ENCODE measurements at regions not wholly inside any gene's neighbourhood (a gene's known extent, or its start where the extent isn't known, plus 50 kb on each side); places are given as distances from the start of the nearest gene placed in this dataset.

DNA sequence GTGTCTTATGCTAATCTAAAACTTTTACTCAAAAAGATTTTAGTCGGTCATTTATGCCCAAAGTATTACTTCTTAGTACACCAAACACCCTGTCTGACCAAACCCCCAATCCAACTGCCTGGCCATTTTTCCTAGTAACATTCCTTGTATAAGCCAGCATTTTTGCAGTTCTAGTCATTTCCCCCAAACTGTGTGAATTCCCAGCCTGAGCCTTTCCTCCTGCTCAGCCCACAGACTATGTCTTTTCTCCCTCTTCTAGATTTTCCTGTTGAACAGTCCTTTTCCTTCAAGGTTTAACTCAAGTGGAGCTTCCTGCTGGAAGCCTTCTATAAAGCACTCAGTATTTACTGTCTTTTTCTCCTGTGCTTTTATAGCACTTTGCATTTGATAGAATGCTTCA, 843.8 kb downstream of the USP25 start:
- Histone ChIP-seq H3K9me3 (no peaks in the 10 kb centered on the region), H3K4me3 (replicated peaks in 1 of 3) (no peak overlapping the region), H3K27me3 (no peaks in the 10 kb centered on the region), H3K36me3 (no peaks in the 10 kb centered on the region), H3K4me1 (peaks cover 2 to 3% of the 10 kb centered on the region in 2 donors), H3K27ac (no peak overlapping the region)
- WGBS, 2 donors, result 97 to 100% methylated on average over 1 of the region's 1 CpG
- no peak for DNase-seq
- intact Hi-C loops (cut with DNase I), result no loop called here
- TF ChIP-seq, protein P1, sequence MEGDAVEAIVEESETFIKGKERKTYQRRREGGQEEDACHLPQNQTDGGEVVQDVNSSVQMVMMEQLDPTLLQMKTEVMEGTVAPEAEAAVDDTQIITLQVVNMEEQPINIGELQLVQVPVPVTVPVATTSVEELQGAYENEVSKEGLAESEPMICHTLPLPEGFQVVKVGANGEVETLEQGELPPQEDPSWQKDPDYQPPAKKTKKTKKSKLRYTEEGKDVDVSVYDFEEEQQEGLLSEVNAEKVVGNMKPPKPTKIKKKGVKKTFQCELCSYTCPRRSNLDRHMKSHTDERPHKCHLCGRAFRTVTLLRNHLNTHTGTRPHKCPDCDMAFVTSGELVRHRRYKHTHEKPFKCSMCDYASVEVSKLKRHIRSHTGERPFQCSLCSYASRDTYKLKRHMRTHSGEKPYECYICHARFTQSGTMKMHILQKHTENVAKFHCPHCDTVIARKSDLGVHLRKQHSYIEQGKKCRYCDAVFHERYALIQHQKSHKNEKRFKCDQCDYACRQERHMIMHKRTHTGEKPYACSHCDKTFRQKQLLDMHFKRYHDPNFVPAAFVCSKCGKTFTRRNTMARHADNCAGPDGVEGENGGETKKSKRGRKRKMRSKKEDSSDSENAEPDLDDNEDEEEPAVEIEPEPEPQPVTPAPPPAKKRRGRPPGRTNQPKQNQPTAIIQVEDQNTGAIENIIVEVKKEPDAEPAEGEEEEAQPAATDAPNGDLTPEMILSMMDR (IDR thresholded peaks at IDR 0.05), result no peak
- no peak for TF ChIP-seq POLR2A (IDR thresholded peaks at IDR 0.05)

DNA sequence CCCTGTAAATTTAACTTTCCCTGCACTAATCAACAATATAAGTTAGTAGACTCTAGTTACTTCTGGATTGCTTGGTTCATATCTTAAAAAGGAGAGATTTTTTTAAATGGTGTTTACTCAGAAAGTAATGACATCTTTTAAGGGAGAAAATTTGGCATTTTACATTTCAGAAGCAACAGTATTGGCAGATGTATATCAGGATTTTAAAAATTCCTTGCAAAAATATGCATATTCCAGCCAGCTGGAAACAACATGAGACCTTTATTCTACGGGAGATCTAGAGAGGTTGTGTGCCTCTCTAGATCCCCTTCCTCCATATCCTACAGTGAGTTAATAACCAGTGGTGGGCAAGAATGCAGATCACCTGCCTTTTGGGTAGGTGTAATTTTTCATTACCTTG, 848.2 kb downstream of the USP25 start:
- H3K36me3 ChIP-seq, result no peaks in the 10 kb centered on the region
- no peak overlapping the region for H3K4me3 ChIP-seq (replicated peaks in 1 of 3)
- intact Hi-C loops (cut with DNase I), result no loop called here
- H3K9me3 ChIP-seq, result no peaks in the 10 kb centered on the region
- H3K27me3 ChIP-seq, result no peaks in the 10 kb centered on the region
- peaks cover 23% of the 10 kb centered on the region in 2 donors for H3K4me1 ChIP-seq
- TF ChIP-seq, protein P1 (IDR thresholded peaks at IDR 0.05), result no peak
- TF ChIP-seq POLR2A (IDR thresholded peaks at IDR 0.05), result no peak
- H3K27ac ChIP-seq, result peak overlapping the region in 1 of 3 donors; percentile 67
- no peak for DNase-seq
- 79 to 87% methylated on average over 1 of the region's 1 CpG for WGBS, 2 donors

DNA sequence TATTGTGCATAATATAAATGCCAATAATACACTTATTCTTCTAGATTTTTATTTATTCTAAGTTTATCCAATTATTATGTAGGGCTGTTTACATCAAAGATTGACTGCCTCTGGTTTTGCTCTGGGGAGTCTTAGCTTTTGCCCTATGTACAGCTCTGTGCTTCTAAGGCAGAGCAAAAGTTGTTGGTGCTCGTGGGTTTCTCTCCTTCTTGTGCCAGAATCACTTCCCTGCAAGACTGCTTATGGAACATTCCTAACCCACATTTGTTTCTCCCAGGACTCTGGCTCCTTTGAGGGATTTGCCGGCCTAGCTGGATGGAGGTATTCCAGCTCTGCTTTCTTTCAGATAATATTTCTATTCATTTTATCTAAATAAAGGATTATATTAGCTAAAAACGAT, 849.1 kb downstream of the USP25 start:
- H3K4me3 ChIP-seq (replicated peaks in 1 of 3), result no peak overlapping the region
- WGBS, 2 donors, result 42 to 53% methylated on average over 3 of the region's 3 CpGs
- no peaks in the 10 kb centered on the region for H3K27me3 ChIP-seq
- TF ChIP-seq POLR2A (IDR thresholded peaks at IDR 0.05), result no peak
- TF ChIP-seq, protein P1 (IDR thresholded peaks at IDR 0.05), result no peak
- peak; percentile 19 to 31 for DNase-seq
- H3K36me3 ChIP-seq, result no peaks in the 10 kb centered on the region
- H3K4me1 ChIP-seq, result peaks cover 23% of the 10 kb centered on the region in 2 donors
- H3K27ac ChIP-seq, result peak overlapping the region; percentile 55 to 67 (median 65)
- H3K9me3 ChIP-seq, result no peaks in the 10 kb centered on the region
- intact Hi-C loops (cut with DNase I), result no loop called here

DNA sequence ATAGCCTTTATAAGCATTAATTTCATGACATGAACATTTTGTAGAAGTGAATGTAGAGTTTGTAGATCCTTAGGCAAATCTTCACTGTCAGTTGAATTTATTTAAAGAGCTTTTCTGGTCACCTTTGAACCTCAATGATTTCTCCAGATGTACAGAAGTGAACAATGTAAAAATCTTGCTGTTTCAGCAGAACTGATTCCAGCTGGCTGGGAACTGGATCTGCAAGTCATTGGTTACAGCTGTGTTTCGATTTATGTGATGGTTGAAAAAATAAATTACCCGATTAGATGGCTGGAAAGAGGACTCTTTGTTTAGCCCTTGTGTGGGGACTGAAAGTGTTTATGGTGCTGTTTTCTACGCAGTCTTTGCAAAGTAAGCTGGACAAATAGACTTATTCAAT, 849.8 kb downstream of the USP25 start:
- H3K27me3 ChIP-seq, result no peaks in the 10 kb centered on the region
- H3K4me3 ChIP-seq (replicated peaks in 1 of 3), result no peak overlapping the region
- TF ChIP-seq, protein P1 (IDR thresholded peaks at IDR 0.05), result no peak
- TF ChIP-seq POLR2A (IDR thresholded peaks at IDR 0.05), result no peak
- DNase-seq, result peak; percentile 20 to 42
- WGBS, 2 donors, result 11 to 12% methylated on average over 3 of the region's 3 CpGs
- peak overlapping the region; percentile 55 to 67 (median 65) for H3K27ac ChIP-seq
- H3K36me3 ChIP-seq, result no peaks in the 10 kb centered on the region
- H3K4me1 ChIP-seq, result peaks cover 23% of the 10 kb centered on the region in 2 donors
- intact Hi-C loops (cut with DNase I), result no loop called here
- H3K9me3 ChIP-seq, result no peaks in the 10 kb centered on the region

DNA sequence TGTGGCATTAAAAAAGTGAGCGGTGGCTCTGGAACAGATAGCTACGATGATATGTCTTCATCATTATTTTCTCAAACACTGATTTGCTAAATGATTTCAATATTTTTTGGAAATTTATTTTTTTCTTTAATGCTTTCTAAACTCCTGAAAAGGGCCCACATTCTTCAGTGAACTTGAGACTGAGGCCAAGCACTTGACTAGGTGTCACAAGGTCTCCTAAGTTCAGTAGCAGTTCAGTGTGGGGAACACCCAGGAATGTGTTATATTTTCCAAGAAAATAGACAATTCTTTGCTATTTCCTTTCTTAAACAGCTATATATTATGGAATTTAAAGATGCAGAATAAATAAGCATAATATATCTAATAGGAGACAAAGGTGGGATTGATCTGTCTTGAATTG, 850.9 kb downstream of the USP25 start:
- no peaks in the 10 kb centered on the region for H3K27me3 ChIP-seq
- no peaks in the 10 kb centered on the region for H3K9me3 ChIP-seq
- no peak overlapping the region for H3K4me3 ChIP-seq (replicated peaks in 1 of 3)
- peak; percentile 52 to 54 for DNase-seq
- WGBS, 2 donors, result 89 to 90% methylated on average over 2 of the region's 2 CpGs
- TF ChIP-seq, protein P1 (IDR thresholded peaks at IDR 0.05), result no peak
- no peak for TF ChIP-seq POLR2A (IDR thresholded peaks at IDR 0.05)
- H3K27ac ChIP-seq, result peak overlapping the region; percentile 55 to 67 (median 65)
- H3K36me3 ChIP-seq, result no peaks in the 10 kb centered on the region
- intact Hi-C loops (cut with DNase I), result no loop called here
- peaks cover 23% of the 10 kb centered on the region in 2 donors for H3K4me1 ChIP-seq
